ENCODE measurements at regions not wholly inside any gene's neighbourhood (a gene's known extent, or its start where the extent isn't known, plus 50 kb on each side); places are given as distances from the start of the nearest gene placed in this dataset.

DNA sequence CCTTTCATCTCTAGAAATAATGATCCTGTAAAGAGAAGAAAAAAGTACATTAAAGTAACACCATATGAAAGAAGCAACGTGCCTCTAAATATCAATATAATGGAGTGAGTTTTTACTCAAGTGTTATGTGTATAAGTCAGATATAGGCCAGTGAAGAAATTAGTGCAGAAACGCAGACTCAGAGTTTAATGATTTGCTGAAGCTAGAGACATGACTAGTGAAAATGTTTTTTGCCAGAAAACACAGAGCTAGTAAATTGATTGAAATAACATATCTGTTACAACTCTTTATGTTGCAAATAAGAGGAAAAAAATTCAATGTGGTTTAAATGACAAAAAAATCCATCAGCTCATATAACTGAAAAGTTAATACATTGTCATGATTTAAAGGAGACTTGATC is 217.2 kb upstream of the NXPH2 start:
- FAIRE-seq, result no peak

DNA sequence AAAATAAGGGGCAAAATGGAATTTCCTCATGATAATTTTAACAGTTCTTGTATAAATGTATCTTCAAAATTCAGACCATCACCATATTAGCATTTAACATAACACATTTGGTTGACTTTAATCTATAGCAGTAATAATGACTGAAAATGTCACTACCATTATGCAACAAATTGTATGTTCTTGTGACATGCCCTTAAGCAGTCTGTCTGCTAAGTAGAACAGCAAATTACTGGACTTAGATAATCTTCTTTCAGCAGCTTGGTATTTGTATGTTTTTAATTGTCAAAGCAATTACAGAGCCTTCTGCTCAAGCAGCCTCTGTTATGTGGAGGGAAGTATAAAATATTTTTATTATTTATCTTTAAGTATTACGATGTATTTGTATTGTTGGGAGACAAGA is 214.3 kb upstream of the NXPH2 start:
- no peak for FAIRE-seq

DNA sequence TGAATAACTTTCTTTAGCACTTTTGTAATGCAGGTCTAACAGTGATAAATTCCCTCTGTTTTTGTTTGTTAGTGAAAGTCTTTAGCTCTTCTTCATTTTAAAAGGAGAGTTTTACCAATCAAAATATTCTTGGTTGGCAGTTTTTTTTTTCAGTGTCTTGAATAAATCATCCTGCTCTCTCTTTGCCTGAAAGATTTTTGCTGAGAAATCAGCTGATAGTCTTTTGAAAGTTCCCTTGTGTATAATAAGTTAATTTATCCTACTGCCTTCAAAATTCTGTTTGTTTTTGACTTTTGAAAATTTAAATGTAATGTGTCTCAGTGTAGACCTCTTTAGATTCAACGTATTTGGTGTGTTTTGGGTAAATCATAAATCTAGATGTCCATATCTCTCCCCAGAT is 205.7 kb upstream of the NXPH2 start:
- no peak for FAIRE-seq

DNA sequence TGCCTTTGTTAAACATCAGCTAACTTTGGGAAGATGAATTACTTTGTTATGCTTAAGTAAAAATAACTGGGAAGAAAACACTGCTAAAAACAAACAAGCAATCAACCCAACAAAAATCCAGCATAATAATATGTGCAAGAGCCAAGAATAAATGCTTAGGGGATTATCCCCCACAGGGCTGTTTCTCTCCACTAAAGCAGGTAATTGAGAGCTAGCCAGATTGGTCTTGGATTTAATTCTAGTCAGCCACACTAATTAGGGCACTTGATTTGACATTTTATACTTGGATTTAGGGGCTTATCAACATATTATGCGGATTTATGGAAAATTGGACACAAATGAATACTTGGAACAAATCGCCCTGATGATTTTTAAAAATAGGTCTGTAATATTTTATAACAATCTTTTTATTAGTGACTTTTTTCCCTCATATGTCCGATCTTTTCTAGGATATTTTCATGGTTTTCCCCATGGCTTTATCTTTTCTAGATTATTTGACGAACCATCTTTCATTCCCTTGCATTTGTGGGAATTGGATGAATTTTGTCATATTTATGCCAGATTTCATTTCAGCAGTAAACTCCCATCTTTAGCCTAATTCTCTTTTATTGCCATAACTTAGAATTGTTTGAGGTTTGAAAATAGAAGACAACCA is 199.1 kb upstream of the NXPH2 start:
- no peak for FAIRE-seq

DNA sequence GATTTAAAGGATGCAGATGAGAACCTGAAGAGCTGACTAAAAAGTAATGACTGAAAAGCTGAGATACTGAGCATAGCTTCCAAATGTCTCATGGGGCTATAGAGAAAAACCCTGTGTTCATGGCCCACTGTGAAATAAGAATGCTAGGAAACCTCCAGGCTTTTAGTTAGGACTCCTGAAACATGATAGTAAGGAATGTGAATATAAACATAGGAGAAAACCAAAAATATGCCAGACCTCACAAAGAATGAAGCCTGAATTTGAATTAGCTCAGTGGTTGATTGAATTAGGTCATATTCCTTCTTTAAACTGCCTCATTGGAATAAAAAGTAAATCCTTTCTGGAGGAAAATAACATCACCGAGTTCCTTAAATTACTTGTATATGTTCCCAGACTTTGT is 194.5 kb upstream of the NXPH2 start:
- no peak for FAIRE-seq

DNA sequence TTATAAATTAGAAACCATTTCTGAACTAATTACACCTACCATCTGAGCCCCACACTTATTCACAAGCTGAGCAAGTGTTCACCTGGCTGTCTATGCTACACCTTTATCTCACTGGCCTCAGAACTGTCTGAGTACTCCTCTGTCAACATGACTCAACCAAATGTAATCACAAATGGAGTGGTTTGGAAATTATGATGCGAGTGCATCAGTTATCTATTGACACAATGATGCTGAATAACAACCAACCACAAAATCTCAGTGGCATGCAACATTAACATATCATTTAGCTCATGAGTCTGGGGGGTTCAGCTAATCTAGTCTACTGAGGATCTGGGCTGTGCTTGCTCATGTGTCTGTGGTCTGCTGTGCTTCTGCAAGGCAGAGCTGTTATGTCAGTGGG is 184.2 kb upstream of the NXPH2 start:
- FAIRE-seq, result no peak

DNA sequence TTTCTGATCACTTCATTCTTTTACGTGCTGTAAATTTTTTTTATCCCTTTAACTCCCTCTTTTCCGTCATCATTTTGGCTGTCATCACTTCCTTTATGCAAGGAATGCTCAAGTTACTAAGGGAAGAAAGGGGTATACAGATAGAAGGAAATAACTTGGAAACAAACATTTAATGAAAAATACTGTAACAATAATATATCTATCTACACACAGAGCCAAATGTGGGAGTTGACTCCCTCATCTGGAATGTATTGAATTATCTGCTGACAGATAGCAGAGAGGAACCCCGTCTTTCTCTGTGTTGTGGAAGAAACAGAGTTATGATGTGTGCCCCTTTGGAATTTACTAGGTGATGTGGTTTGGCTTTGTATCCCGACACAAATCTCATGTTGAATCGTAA is 182.5 kb upstream of the NXPH2 start:
- no peak for FAIRE-seq

DNA sequence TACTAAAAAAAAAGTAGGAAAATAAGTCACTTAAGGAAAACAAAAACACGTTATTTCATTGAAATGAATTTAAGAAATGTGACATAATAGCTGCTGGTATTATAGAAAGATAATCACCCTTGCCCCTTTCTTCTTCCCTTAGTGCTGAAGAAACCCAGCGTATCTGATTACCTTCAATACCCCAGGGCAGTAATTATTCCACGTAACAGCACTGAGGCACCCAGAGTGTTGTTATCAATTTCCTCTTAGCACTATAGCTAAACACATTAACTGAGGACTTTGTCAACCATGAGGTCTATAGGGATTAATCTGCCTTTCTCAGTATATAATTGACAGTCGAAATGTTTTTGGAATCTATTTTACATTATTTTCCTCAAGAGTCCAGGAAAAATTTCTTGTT is 180.0 kb upstream of the NXPH2 start:
- FAIRE-seq, result no peak

DNA sequence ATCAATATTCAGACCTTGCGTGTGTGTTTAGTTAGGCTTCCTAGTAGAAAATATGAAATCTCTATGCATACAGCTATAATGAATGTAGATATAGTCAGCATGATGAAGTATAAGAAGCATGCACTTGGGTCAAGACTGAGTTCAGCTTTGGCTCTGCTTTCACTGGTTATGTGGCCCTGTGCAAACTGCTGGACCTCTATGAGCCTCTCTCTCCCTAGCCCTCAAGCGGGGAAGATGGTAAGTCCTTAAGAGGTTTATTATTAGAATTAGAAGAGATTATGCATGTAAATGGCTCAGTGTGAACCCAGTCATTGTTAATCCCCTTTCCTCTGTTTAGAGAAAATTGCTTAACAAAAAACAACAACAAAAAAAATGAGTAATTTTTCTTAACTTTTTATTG is 178.8 kb upstream of the NXPH2 start:
- no peak for FAIRE-seq

DNA sequence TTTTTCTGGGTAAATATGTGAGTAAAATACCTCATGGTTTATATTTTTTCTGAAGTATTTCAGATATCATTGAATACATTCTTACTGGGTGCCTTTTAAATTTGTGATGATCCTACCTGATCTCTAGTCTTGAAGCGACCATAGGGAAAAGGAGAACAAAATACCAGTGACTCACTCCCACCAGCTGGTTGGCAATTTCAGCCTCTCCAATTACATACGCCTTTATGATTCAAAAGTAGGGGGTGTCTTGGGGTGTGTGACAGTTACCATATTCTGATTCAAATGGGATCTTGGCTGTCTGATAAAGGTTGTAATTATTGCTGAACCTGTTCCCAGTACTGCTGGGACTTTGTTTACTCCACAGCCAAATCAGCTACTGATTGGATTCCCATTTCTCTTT is 175.9 kb upstream of the NXPH2 start:
- no peak for FAIRE-seq

DNA sequence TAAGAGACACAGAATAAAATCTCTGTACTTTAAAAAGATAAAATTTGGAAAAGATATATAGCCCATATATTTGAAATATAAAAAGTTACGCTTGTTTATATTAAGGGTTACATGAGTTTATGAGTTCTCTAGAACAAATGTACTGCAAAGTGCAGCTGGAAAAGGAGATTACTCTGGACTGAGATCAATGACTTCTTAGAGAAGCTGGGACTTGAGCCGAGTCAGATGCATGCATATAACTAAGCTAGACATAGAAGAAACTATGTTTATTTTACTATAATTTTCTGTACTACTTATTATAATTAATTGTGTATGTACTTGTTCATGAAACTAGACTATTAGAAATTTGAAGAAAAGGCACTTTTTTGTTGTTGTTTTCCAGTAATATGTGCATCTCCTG is 170.3 kb upstream of the NXPH2 start:
- no peak for FAIRE-seq

DNA sequence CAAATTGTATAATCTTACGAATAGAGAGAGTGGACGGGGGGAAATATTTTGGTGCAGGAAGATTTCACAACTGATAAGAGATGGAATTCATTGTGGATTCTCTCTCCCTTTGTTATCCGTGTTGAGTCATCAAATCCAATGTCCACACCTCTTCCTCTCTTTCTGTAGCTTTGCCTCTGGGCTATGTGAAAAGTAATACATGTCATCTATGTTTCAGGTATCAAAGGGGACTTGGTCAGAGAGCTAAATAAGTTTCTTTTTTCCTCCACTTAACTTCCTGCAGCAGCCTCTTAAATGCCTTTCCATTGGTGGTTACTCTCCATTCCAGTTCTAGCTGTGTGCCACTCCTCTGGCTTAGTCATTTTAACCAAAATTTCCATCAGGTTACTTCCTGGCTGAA is 169.3 kb upstream of the NXPH2 start:
- no peak for FAIRE-seq

DNA sequence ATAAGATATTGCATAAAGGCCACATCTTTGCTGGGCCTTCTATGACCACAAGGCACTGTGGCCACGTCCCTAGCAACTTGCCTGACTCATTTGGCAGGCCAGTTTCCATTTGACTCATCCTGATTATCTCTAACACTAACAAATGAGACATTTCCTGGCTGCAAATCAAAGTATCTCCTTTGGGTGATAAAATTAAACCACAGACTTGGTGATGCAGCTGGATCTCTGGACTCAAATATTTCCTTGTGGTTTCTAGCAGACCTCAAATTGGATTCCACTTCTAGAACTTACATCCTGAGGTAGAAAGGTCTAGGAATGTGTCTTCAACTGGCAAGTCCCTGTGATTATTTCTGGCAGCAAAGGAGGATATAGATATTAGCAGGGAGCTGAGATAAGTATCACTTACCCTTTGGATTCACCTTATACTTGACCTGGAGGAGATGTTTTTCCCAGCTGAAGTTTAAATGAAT is 167.9 kb upstream of the NXPH2 start:
- no peak for FAIRE-seq

DNA sequence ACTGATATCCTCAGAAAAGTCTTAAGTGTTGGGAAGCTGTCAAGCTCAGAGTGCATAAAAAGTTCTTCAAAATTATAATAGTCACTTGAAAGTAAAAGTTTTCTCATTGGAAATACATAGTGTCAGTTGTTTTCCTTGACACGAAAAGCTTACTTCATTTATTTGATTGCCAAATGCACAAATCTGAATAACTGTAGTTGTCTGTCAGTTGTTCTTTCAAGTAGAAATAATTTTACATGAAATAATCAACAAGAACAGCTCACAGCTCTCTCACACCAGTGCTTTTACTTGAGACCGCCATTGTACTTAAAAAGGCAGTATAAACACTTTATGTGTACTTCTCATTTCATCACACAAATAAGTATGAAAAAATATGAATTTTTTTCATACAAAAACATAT is 163.3 kb upstream of the NXPH2 start:
- no peak for FAIRE-seq

DNA sequence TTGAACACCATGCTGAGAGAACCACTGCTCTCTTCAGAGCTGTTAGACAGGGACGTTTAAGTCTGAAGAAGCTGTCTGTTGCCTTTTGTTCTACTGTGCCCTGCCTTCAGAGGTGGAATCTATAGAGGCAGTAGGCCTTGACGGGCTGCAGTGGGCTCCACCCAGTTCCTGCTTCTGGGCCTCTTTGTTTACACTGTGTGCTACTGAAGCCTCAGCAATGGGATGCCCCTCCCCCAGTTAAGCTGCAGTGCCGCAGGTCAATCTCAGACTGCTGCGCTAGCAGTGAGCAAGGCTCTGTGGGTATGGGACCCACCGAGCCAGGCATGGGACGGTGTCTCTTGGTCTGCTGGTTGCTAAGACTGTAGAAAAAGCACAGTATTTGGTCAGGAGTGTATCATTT is 162.3 kb upstream of the NXPH2 start:
- FAIRE-seq, result no peak

DNA sequence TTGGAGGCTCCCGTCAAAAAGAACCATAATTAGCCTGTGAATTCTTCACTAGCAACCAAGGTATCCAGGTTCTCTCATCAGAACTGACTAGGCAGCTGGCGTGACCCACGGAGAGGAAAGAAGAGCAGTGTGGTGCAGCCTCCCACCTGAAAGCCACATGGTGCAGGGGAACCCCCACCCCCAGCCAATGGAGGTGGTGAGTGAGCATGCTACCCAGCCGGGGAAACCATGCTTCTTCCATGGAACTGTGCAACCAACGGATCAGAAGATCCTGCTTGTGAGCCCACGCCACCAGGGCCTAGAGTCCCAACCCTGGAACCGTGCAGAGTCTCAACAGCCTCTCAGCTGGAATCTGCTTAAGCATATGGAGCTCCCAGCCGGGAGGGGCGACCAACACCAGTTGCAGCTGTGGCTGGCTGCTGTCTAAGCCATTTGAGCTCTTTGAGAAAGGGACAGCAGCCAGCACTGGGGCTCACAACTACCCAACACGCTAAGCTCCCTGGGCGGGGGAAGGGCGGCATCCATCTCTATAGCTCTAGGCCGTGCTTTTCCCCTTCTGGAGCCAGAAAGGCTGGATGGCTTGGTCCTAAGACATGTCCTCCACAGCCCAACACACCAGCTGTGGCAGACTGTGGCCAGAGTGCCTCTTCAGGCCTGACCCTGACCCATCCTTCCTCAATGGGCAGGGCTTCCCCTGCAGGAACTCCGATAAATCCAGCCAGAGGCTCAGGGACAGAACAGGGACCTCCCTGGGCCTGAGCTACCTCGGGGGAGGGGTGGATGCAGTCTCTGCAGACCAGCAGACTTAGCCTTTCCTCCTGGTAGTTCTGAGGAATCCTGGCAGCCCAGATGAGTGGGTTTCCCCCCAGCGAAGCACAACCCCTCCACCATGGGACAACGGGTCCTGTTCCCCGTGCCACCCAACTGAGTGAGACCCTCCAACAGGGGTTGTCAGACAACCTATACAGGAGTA is 151.4 kb upstream of the NXPH2 start:
- FAIRE-seq, result no peak

DNA sequence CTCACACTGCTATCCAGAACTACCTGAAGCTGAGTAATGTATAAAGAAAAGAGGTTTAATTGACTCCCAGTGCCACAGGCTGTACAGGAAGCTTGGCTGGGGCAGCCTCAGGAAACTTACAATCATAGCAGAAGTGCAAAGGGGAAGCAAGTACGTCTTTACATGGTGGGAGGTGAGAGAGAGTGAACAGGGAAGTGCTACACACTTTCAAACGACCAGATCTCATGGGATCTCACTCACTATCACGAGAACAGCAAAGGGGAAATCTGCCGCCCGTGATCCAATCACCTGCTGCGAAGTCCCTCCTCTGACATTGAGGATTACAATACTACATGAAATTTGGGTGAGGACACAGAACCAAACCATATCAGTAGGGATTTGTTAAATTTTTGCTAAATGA is 150.4 kb upstream of the NXPH2 start:
- FAIRE-seq, result no peak

DNA sequence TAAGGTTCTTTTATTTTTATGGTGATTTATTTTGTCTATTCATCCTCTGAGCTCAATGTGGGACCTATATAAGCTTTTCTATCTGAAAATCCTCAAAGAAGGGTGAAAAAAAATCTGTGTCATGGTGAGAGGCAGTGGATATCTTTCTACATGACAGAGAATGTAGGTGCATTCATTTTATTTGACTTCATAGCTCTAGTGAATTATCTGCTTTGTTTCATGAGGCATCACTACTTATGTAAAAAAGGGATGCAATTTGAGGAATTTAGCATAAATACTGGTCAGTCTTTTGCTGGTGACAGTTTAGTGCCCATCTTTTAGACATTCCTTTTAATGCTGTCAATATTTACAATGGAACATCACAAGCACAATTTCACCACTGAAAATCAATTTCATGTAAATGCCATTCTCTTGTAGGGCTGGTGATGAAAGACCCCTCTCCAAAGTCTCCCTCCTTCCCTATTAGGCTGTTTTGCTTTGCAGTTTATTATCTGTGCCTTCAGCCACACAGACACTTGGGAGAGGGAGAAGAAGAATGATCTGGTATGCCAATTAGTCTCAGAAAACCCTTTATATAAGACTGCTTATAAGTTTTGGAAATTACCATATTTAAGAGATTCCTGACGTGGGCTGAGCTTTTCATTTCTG is 148.3 kb upstream of the NXPH2 start:
- FAIRE-seq, result no peak

DNA sequence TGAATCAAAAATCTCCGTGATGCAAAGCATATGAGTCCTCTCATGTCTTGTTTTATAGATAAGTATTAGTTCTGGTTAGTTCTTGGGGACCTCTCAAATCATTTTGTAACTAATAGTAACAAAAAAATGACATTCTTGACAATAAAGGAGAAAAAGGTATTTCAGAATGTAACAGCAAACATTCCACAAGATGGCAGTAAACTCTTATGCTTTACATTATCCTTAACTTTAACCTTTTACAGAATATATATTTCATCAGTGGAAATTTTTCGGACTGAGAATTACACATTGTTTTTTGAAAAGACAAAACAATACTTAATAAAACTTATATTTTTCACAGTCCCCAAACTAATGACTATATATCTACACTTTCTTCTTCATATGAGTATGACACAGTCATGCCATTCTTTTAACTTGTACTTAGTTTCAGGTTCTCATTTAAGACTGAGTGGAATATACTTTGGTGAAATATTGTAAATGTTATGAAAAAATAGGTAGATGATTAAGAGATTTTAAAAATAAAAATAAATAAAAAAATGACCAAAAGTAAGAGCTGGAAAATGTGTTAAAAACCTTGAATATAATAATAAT is 142.9 kb upstream of the NXPH2 start:
- peak; percentile 95 for FAIRE-seq

DNA sequence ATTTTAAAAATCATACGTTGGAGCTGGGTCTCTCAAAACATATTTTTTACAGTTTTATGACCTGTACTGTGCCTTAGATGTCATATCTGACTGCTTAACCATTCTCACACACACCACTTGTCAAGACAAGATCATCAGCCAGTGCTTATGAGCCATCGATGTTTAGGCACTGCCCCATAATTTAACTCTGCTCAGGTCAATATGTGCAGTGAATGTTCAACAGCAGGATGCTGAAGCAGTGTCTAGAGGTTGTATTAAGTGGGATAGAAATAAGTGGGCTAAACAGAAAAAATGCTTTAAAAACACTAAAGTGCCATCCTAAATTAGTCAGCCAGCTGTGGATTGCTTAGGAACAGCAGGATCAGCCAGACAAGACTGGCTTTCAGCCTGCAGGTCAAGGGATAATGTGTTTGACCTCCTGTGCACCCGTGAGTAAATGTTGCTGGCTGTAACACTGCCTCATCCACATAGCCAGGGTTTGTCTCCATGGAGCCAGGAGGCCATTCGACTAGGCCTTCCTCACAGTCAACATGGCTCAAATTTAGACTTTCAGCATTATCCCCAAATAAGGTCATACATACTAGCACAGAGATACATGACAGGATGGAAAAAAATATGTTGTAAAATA is 139.0 kb upstream of the NXPH2 start:
- no peak for FAIRE-seq

DNA sequence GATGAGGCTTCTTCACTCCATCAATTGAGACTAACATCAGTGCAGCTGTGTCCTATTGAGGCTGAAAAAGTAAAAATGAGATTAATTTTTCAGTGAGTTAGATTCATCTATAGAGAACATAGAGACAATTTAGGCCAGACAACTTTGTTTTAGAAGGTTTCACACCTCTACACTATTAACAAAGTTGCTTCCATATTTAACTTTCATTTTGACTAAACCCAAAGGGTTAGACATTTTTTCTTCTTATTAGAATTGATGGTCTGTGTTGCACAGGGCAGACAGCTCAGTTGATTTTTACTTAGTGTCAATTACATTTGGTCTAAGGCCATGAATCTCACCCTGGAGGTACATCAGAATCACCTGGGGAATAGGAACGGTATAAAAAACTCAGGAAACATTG is 130.2 kb upstream of the NXPH2 start:
- FAIRE-seq, result no peak

DNA sequence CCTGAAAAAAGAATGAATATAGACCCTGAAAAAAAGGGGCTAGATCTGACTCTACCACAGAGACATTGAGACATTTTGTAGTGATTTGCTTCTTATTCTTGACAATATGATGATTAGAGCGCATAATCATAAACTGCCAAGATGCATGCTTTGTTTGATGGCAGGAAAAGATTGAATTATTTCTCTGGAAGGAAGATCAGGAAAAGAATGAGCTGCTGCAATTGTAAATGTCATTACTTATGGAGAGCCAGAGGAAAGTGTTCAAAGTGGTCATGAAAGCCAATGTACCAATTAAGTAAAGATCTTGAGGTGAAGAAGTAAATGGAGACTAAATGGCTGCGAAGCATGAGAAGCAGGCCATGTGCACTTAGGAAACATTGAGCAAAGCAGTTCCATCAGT is 126.4 kb upstream of the NXPH2 start:
- no peak for FAIRE-seq
